Cerebellar nuclear complex (tissue), 1 donor: ENCODE measurements at regions not wholly inside any gene's neighbourhood (a gene's known extent, or its start where the extent isn't known, plus 50 kb on each side); places are given as distances from the start of the nearest gene placed in this dataset.

Experiments used
- DNase-seq, 2 experiments: peaks; one replicate each; lab custom pipeline; 2025; lab: John Stamatoyannopoulos, UW

DNA sequence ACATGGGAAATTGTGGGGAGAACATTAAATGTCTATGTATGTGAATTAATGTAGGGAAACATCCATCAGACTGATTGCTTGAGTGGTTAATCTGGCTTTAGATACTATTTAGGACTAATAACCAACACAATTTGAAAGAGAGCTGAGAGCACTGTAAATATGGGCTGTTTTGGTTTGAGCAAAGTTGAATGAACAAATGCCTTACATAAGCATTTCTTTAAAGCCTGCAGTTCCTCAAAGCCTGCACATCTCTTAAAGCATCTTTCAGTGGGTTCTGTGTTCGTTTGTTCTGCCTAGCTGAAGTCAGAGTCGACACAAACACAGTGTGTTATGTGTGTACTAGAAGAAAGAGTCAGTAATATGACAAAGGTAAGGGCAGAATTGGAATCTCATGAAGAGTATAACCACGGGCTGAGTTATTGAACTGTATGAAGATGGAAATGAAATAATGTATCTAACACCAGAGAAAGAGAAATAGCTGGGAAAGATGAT, 350.0 kb downstream of the SIPA1L2 start:
- DNase-seq: no peak

DNA sequence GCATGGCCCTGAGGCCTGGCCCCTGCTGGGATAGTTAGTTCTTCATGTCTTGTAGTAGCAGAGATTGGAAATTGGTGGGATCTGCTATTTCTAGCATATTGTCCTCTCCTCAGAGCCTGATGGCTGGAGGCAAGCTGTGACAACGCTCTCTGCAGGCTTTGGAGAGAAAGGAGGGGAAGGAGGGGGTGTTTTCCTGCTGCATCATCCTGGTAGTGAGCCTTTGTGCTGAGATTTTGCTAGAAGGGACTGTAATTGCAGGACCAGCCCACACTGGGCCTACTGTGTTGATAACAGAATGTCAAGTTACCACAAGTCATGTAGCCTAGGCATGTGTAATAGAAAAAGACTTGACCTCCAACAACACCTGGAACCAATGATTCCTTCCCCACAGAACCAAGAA, 351.0 kb downstream of the SIPA1L2 start:
- no peak for DNase-seq

DNA sequence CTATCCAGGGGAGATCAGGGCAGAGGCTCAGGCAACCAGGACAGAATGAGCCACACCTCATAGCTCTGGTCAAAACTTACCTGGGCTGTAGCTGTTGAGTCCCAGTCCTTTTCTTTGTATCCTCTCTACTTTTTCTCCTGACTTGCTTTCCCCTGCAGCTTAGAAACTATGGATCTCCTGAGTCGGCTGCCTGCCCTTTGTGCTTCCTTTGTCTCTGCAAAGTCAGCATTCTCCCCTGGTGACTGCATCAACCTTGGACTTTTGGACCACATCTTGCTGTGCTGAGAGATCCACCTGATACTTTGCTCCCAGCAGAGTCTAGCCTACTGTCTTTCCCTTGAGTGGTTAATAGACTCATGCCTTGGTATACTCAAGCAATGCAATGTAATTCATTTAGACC, 353.3 kb downstream of the SIPA1L2 start:
- no peak for DNase-seq

DNA sequence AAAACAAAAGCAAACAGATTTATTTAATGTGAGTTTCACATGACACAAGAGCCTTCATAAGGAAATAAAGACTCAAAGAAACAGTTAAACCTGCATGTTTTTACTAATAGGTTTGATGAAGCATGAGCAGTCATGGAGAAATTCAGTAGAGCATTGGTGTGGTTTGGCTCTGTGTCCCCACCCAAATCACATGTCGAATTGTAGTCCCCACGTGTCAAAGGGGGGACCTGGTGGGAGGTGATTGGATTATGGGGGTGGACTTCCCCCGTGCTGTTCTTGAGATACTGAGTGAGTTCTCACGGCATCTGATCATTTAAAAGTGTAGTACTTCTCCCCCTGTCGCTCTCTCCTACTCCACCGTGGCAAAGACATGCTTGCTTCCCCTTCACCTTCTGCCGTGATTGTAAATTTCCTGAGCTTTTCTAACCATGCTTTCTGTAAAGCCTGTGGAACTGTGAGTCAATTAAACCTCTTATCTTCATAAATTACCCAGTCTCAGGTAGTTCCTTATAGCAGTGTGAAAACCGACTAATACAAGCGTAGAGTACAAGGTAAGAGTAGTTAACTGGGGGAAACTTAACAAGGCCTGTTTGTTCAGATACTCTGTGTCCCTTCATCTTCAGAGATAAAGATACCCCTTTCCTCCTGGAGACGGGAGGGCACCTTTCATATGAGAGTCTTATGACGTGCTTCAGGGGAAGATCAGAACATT, 354.8 kb downstream of the SIPA1L2 start:
- DNase-seq: no peak

DNA sequence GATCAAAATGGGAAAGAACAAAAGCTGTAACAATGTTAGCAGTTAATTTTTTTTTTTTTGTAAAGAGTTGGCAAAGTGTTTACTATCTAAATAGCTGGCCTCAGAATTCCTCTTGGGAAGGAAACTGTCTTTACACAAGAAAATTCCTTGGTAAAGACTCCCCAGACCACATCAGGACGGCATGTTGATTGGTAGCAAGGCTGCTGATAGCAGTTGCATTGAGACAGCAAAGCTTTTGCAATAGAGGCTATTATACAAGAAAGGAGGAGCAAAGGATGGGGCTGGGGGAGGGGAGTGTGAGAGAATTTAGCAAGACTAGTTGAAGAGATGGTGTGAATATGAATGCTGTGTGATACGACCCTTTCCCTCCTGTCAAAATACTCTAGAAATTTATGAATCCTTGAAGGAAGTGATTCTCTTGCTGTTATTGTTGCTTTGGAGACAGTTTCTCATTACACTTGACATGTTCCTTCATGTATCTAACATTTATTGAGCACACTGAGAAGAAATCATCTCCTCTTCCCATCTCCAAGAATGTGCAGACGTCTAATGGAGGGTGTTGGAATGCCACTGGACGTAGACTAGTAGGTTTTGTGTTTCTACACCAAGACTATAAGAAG, 355.6 kb downstream of the SIPA1L2 start:
- DNase-seq: no peak

DNA sequence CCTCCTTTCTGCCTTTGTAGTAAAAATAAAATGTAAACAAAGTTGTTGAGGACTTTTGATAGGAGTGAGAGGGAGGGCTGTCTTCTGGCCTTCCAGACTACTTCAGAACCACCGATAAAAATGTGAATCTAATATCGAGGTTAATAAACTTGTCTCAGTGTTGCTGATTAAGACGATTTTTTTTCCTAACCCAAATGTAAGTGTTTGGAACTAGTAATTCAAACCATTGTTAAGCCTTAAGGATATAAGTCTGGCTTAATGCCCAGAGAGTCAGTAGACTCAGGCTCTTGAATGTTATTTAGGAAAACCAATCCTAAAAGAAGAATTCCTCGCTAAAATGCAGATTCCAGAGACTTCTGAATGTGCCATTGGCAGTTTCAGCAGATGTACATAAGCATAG, 356.9 kb downstream of the SIPA1L2 start:
- DNase-seq: no peak

DNA sequence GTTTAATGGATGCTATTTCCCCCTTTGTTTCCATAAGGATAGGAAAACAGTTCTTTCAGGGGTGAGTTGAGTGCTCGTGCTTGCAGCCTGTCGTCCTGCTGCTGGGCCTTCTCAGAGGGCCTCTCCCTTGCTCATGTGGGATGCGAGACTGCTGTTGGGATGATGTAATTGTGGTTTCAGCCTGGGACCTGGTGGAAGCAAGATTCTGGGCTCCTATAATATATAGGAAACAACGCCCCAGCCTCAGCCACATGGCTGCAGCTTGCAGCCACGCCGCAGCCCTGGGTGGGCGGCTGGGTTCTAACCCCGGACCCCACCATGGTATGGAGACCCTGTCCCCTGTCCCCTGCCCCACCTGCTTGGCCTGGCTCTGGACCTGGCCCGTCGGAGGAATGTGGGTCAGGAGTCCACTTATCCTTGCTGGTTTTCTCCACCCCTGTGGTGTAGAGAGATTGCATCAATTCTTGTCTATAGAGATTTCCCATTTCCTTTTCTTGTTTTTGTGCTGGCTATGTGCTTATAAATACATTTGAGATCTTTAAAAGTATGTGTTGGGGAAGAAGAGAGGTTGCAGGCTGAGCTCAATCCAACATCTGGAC, 357.8 kb downstream of the SIPA1L2 start:
- DNase-seq: no peak

DNA sequence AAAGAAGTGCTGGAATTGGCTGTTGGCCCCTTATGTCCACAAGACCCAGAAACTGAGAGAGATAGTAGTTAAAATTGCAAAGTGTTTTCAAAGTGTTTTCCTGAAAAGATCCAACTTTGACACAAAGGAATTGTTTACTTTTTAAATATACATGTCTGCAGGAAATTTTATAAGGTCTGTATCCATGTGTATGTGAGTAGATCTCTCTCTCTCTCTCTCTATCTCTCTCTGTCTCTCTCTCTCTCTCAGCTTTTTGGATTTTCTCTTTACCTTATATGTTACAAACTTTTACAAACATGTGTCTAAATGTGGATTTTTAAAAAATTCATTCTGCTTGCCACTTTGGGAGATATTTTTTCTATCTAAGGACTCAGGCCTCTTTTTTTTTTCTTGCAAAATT, 358.6 kb downstream of the SIPA1L2 start:
- no peak for DNase-seq

DNA sequence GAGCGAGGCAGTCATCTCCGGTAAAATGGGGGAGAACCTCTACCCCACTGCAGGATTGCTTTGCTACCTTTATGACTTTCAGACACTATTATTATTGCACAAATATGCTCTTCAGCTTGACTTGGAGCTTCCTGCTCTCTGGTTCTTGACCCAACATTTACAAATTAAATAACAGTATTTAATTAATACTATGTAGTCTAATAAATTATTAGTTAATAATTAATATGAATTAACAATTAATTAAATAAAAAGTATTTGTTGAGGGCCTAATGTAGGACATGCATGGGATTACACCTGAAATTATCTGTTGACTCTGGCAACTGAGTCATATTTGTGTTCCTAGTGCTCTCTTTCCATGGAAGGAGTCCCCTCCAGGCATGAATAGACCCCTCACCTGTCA, 359.9 kb downstream of the SIPA1L2 start:
- no peak for DNase-seq

DNA sequence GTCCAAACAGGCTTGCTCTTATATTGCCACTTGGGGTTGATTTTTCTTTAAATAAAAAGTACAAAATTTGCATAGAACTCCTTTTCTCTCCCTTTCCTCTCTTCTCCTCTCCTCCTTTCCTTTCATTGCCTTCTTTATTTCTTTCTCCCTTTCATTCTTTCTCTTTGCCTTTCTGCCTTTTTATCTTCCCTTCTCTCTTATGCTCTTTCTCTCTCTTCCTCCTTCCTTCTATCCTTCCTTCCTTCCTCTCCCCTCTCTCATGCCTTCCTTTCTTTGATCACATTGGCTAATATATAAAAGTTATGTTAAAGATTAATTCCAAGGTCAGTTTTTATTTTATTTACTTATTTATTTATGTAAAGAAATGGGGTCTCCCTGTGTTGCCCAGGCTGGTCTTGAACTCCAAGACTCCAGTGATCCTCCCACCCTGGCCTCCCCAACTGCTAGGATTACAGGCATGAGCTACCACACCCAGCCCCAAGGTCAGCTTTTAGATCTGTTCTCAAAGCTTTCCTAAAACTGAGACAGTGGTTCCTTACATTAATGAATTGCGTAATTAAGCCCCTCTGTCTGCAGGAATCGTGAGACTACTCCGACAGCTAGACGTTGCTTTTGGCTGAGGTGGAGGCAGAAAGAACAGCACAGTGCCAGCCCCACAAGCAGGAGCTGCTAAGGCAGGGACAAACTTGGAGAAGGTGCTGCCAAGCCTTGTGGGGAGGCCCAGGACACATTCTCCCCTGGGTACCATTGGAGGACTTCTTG, 361.9 kb downstream of the SIPA1L2 start:
- no peak for DNase-seq

DNA sequence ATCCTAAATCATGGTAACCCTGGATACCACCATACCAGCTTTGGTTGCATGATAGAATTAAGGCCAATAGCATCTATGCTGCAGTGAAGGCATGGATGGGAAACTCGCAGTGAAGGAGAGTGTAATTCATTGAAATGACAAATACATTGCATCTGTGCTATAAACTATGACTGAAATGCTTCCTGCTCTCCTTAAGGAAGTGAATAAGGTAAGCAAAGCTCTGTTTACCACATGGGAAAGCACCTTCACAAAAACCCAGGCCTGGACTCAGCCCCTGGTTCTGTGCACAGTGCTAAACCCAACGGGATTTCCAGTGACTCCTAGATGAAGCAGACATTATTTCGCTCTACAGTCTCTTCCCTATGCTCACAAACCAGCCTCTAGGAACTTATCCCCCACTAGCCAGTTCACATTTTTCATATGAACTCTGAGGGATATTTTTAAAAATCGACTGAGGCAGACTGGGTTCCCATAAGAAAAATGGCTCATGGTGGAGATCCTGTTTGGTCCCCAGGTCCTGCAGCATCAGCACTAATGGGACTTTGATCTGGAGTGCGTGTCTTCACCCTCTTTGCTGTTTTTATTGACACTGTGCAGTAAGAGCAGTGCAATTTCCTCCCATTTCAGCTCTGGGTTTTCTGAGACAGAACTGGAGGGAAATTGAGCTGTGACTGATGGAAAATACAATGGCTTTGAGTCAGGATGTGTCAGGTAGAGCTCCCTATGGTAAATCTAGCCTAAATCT, 362.7 kb downstream of the SIPA1L2 start:
- DNase-seq: no peak

DNA sequence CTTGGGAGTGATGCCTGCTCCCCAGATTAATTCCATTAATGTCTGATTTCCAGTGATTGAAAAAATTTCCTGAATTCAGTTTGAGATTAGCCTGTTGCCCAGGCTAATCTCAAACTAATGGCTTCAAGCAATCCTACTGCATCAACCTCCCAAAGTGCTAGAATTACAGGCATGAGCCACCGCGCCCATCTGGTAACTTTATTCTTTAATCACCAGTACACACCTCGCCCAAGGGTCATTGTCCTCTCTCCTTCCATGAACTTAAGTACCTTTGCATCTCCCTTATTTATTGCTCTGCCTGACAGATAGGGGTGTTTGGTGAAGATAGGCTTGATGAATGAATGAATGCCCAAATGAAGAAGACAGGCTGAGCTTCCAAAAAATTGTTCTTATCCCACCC, 366.5 kb downstream of the SIPA1L2 start:
- no peak for DNase-seq

DNA sequence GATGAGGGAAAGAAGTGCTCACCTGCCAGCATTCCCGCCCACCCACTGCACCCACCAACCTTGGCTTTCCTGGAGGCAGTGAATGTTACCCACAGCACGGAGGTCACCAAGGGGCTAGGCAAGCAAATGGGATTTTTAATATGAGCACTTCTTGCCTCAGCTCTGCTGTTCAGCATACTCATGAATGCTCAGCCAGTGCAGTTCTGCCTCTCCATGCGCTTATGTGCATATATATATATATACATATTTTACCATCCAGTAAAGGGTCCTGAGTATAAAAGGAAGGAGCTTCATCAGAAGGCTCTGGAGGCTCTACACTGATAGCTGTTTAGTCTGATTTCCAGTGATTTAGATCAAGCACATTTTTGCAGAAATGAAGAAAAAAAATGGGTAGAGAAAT, 366.9 kb downstream of the SIPA1L2 start:
- no peak for DNase-seq

DNA sequence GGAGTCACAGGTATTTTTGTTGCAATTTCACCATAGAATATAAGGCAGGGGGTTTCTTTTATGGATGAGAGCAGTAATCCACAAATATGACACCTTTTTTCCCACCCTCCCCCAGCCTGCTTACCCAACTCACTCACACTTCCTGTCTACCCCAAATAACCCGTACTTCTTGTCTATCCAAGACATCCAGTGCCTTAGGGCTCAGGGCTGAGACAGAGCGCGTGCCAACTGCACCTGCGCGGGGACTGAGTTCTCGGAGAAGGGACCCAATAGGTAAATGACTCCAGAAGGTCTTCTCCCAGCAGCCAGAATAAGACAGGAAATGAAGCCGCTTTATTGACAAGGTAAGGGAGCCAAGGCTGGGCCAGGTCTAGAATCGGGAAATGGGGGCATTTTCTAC, 369.1 kb downstream of the SIPA1L2 start:
- no peak for DNase-seq

DNA sequence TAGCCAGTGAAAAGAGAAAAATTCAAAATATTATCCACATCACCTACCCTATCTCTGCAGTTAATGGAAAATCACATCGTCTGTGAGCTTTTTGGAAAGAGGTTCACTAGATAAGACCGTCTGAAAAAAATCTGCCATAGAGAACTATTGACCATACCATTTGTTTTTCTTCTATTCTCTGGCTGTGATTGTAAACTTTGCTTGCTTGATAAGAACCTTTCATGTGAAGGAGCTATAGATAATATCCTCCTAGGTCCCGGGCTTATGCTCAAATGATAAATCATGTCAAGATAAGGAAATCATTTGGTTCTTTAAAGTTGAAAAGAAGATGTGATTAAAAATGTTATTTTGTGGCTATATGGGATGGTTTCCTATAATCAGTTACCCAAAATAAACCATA, 369.9 kb downstream of the SIPA1L2 start:
- no peak for DNase-seq

DNA sequence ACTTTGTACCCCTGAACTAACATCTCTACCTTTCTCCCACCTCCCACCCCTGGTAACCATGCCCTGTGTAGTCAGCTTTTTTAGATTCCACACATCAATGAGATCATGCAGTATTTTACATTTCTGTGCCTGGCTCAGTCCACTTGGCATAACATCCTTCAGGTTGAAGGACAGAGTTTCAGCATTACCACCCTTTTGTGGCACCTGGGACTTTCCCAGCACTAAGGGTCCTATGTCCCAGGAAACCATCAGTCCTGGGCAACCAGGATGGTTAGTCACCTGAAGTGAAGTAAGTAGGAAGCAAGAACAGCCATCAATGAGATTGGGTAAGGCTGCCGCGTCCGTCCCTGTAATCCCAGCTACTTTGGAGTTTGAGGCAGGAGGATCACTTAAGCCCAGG, 370.6 kb downstream of the SIPA1L2 start:
- no peak for DNase-seq

DNA sequence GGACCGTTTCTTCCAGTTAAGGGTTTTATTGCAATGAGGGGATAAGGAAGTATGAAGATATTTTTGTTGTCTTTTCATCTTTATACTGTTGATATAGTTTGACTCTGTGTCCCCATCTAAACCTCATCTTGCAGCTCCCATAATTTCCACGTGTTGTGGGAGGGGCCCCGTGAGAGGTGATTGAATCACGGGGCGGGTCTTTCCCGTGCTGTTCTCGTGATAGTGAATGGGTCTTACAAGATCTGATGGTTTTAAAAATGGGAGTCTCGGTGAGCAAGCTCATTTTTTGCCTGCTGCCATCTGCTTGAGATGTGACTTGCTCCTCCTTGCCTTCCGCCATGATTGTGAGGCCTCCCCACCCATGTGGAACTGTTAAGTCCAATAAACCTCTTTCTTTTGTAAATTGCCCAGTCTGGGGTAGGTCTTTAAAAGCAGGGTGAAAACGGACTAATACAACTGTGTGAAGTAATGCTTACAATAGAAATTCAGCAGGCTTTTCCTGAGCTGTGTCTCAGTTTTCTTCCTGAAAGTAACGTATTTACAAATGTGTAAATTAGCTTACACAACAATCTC, 377.3 kb downstream of the SIPA1L2 start:
- no peak for DNase-seq

DNA sequence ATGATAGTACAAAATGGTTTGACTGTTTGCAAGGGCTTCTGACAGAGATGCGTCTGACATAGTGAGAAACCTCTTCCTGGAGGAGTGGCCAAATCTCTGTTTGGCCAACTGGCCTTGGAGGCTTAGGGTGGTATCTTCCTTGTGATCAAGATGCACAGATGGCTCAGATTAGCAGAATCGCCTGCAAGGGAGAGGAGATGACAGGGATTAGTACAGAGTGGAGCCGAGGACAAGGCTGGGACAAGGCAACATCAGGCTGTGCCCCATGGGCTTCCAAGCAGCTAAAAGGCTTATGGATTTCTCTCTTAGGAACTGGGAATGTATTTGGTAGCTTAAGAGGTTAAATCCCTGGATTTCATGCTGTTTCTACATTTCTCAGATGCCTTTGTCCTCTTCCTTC, 379.1 kb downstream of the SIPA1L2 start:
- no peak for DNase-seq

DNA sequence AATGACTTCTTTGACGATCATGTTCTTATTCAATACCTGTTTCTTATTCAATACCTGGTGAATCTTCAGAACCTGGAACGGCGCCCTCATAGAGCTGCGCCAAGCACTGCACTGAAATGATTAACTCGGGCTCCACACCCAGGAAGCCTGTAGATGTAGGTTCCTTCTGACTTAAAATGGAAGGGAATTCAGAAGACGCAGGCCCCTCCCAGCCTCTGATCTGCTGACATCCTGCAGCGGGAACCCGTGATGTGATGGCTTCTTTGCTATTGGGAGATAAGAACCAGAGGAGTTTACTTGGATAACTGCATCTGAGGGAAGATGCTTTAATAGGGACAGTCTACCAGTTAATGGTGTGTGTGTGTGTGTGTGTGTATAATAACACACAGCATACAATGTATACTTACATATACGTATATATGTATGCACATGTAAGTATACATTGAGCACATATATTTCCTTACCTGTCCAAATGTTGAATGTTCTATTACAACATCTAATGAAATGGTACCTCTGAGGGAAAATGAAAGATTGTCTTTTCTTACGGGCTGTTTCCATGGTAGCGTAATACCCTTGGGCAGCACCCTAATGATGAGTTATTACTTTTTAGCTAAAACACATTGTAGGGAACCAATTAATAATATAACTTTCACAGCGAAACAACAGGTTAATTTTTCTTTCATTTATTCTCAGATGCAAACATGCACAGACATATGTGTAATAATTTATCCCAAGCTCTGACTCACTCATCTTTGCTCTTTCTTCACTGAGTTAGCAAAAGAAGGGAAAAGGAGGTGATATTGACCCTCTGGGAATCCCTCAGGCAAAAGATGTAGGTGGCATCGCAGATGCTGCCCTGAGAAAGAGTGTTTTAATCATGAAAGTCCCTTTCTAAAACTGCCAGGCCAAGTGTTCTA, 379.8 kb downstream of the SIPA1L2 start:
- no peak for DNase-seq

DNA sequence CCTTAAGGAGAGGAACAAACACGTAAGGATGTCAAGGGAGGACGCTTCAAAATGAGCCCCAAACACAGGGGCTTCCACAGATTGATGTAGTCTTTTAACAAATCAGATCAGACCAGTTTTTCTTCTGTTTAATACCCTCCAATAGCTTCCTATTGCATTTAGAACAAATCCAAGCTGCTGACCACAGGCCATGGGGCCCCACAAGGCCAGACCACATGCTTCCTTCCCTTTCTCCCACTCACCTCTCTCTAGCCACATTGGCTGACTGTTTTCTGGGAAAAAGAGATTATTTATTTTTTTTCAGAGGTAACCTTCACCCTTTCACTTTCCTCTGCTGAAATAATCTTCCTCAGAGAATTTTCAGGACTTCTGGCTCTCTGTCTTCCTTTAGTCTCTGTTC, 380.6 kb downstream of the SIPA1L2 start:
- DNase-seq: no peak
